Stomach (tissue), 4 donors: ENCODE measurements at regions not wholly inside any gene's neighbourhood (a gene's known extent, or its start where the extent isn't known, plus 50 kb on each side); places are given as distances from the start of the nearest gene placed in this dataset.

Experiments
- POLR2A ChIP-seq, 4 donors: fragments of 450-650 bp; IDR thresholded peaks; one replicate each; pipeline ENCODE4 v1.6.1; 2016; ENCODE audit warnings: antibody characterized with exemption in 4 of 4, control low read depth in 2 of 4, mild to moderate bottlenecking in 1 of 4, moderate library complexity in 1 of 4
- TF ChIP-seq, protein P1 (sequence below), 7 experiments: fragments of 450-650 bp in 4 of 7; fragments of 200-600 bp in 3 of 7; sonication (generic) in 3 of 7; IDR thresholded peaks; one replicate each; pipeline ENCODE4 v1.5.1; 2016 to 2019; ENCODE audit warnings: antibody characterized with exemption in 7 of 7, control low read depth in 2 of 7, mild to moderate bottlenecking in 1 of 7

DNA sequence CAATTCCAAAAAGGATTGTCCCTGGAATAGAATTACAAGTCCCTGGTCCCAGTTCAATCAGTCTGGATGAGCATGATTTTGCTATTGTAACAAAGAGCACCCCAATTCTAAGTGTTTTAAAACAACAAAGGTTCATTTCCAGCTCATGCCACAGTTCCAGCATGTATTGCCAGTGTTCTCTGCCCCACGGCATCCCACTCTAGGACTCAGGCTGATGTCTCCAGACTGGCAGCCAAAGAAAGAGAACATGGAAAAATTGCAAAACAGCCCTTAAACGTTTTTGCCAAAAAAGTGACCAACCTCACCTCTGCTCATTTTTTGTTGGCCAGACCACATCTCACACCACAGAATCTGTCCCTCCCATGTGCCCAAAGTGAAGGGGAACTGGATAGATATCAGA is 116.0 kb upstream of the PLXNC1 start:
- TF ChIP-seq, protein P1, sequence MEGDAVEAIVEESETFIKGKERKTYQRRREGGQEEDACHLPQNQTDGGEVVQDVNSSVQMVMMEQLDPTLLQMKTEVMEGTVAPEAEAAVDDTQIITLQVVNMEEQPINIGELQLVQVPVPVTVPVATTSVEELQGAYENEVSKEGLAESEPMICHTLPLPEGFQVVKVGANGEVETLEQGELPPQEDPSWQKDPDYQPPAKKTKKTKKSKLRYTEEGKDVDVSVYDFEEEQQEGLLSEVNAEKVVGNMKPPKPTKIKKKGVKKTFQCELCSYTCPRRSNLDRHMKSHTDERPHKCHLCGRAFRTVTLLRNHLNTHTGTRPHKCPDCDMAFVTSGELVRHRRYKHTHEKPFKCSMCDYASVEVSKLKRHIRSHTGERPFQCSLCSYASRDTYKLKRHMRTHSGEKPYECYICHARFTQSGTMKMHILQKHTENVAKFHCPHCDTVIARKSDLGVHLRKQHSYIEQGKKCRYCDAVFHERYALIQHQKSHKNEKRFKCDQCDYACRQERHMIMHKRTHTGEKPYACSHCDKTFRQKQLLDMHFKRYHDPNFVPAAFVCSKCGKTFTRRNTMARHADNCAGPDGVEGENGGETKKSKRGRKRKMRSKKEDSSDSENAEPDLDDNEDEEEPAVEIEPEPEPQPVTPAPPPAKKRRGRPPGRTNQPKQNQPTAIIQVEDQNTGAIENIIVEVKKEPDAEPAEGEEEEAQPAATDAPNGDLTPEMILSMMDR (IDR thresholded peaks at IDR 0.05): no peak
- TF ChIP-seq POLR2A (IDR thresholded peaks at IDR 0.05): no peak
